ENCODE measurements at regions not wholly inside any gene's neighbourhood (a gene's known extent, or its start where the extent isn't known, plus 50 kb on each side); places are given as distances from the start of the nearest gene placed in this dataset.

- Histone ChIP-seq H4K20me1 (ENCODE audit: insufficient read depth, low read length) (no peaks in the 10 kb centered on the region), H2AFZ (ENCODE audit: insufficient read depth, low read depth, low read length, poor library complexity, severe bottlenecking) (no peak overlapping the region), H3K9me3 (replicated peaks in 1 of 2; ENCODE audit: control insufficient read depth in 1 of 2, insufficient read depth in 1 of 2, low read length in 2 of 2) (peaks cover 0 to 5% of the 10 kb centered on the region in 2 donors), H3K36me3 (replicated peaks in 1 of 2; ENCODE audit: control insufficient read depth in 1 of 2, insufficient read depth in 2 of 2, low read length in 2 of 2) (no peaks in the 10 kb centered on the region), H3K4me2 (replicated peaks; ENCODE audit: extremely low read depth, low read length, poor library complexity, severe bottlenecking) (no peak overlapping the region), H3K79me2 (ENCODE audit: insufficient read depth, low read length) (no peaks in the 10 kb centered on the region), H3K9ac (ENCODE audit: insufficient read depth, low read length, poor library complexity, severe bottlenecking) (no peak overlapping the region), H3K4me3 (replicated peaks in 1 of 3; ENCODE audit: low read depth in 2 of 3, low read length in 3 of 3) (no peak overlapping the region), H3K27me3 (ENCODE audit: control insufficient read depth in 2 of 2, insufficient read depth in 2 of 2, low read length in 2 of 2) (peaks cover 5 to 19% of the 10 kb centered on the region in 2 donors), H3K4me1 (ENCODE audit: control insufficient read depth in 1 of 2, insufficient read depth in 2 of 2, low read length in 2 of 2) (no peaks in the 10 kb centered on the region), H3K27ac (ENCODE audit: low read depth in 1 of 2, low read length in 2 of 2) (no peak overlapping the region)
- WGBS (ENCODE audit: insufficient coverage) = 90% methylated on average over 9 of the region's 10 CpGs
- H3K27me3 Mint-ChIP-seq (ENCODE audit: low read depth in 3 of 3) = peaks cover 28 to 34% (median 31%) of the 10 kb centered on the region in 3 donors
- H3K4me1 Mint-ChIP-seq = peaks cover 2% of the 10 kb centered on the region
- no peak for DNase-seq
- no peak overlapping the region for H3K4me3 Mint-ChIP-seq
- TF ChIP-seq CTCF (IDR thresholded peaks at IDR 0.05) = no peak
- peaks cover 0 to 7% (median 2%) of the 10 kb centered on the region in 7 donors for H3K9me3 Mint-ChIP-seq
- H3K27ac Mint-ChIP-seq = no peak overlapping the region
- H3K36me3 Mint-ChIP-seq = no peaks in the 10 kb centered on the region
- intact Hi-C loops (cut with micrococcal nuclease) = no loop called here
Observed at GRCh38 chr14:101082036-101082435, 178.5 kb upstream of the RTL1 start.

- H4K20me1 ChIP-seq (ENCODE audit: insufficient read depth, low read length) = no peaks in the 10 kb centered on the region
- no peaks in the 10 kb centered on the region for H3K4me1 ChIP-seq (ENCODE audit: control insufficient read depth in 1 of 2, insufficient read depth in 2 of 2, low read length in 2 of 2)
- Mint-ChIP-seq H3K9me3 (peaks cover 0 to 5% (median under 1%) of the 10 kb centered on the region in 7 donors), H3K4me3 (no peak overlapping the region), H3K27ac (no peak overlapping the region), H3K27me3 (ENCODE audit: low read depth in 3 of 3) (peaks cover 21 to 27% (median 25%) of the 10 kb centered on the region in 3 donors), H3K36me3 (no peaks in the 10 kb centered on the region), H3K4me1 (no peaks in the 10 kb centered on the region)
- intact Hi-C loops (cut with micrococcal nuclease) = no loop called here
- H3K4me2 ChIP-seq (replicated peaks; ENCODE audit: extremely low read depth, low read length, poor library complexity, severe bottlenecking) = no peak overlapping the region
- no peaks in the 10 kb centered on the region for H3K36me3 ChIP-seq (replicated peaks in 1 of 2; ENCODE audit: control insufficient read depth in 1 of 2, insufficient read depth in 2 of 2, low read length in 2 of 2)
- H2AFZ ChIP-seq (ENCODE audit: insufficient read depth, low read depth, low read length, poor library complexity, severe bottlenecking) = no peak overlapping the region
- no peak for TF ChIP-seq CTCF (IDR thresholded peaks at IDR 0.05)
- WGBS (ENCODE audit: insufficient coverage) = 95% methylated on average over 7 of the region's 10 CpGs
- H3K79me2 ChIP-seq (ENCODE audit: insufficient read depth, low read length) = no peaks in the 10 kb centered on the region
- no peak overlapping the region for H3K9ac ChIP-seq (ENCODE audit: insufficient read depth, low read length, poor library complexity, severe bottlenecking)
- peaks cover 5 to 12% of the 10 kb centered on the region in 2 donors for H3K27me3 ChIP-seq (ENCODE audit: control insufficient read depth in 2 of 2, insufficient read depth in 2 of 2, low read length in 2 of 2)
- no peak overlapping the region for H3K4me3 ChIP-seq (replicated peaks in 1 of 3; ENCODE audit: low read depth in 2 of 3, low read length in 3 of 3)
- peak in 1 of 3 donors; percentile 1 for DNase-seq
- H3K9me3 ChIP-seq (replicated peaks in 1 of 2; ENCODE audit: control insufficient read depth in 1 of 2, insufficient read depth in 1 of 2, low read length in 2 of 2) = peaks cover 0 to 3% of the 10 kb centered on the region in 2 donors
- no peak overlapping the region for H3K27ac ChIP-seq (ENCODE audit: low read depth in 1 of 2, low read length in 2 of 2)
Observed at GRCh38 chr14:101082436-101083384, 179.2 kb upstream of the RTL1 start.

Measured in CD14-positive monocyte (primary cell).